ENCODE measurements at regions not wholly inside any gene's neighbourhood (a gene's known extent, or its start where the extent isn't known, plus 50 kb on each side); places are given as distances from the start of the nearest gene placed in this dataset.

DNA sequence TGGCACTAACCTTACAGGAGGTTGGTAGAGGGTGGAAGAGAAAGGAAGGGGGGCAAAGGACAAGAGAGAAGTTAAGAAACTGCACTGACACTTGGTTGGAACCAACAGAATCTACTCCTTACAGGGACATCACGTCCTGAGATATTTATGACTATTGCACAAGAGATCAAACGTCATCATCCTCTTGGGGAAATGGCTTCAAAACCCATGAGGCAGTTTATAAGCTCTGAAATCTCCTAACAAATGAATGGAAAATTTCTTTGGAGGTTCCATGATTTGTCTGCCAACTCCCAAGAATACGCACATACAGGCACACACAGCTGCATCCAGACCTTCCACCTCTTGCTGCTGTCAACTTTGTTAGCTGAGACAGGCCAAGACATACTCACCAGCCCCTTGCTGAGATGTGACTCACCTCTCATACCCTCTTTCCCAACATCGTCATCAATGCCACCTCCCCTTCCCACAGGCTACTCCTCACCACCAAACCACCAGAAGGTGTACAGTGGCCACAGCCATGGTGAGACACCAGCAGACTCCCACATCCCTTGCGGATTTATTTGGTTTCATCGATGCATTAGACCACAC, 135.5 kb downstream of the SETD4 start:
- TF ChIP-seq, protein P1, sequence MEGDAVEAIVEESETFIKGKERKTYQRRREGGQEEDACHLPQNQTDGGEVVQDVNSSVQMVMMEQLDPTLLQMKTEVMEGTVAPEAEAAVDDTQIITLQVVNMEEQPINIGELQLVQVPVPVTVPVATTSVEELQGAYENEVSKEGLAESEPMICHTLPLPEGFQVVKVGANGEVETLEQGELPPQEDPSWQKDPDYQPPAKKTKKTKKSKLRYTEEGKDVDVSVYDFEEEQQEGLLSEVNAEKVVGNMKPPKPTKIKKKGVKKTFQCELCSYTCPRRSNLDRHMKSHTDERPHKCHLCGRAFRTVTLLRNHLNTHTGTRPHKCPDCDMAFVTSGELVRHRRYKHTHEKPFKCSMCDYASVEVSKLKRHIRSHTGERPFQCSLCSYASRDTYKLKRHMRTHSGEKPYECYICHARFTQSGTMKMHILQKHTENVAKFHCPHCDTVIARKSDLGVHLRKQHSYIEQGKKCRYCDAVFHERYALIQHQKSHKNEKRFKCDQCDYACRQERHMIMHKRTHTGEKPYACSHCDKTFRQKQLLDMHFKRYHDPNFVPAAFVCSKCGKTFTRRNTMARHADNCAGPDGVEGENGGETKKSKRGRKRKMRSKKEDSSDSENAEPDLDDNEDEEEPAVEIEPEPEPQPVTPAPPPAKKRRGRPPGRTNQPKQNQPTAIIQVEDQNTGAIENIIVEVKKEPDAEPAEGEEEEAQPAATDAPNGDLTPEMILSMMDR (IDR thresholded peaks at IDR 0.05) = no peak
- TF ChIP-seq POLR2A (IDR thresholded peaks at IDR 0.05) = no peak

All from adrenal gland (tissue), 5 donors.